RWPE2 (cell line): ENCODE measurements at regions not wholly inside any gene's neighbourhood (a gene's known extent, or its start where the extent isn't known, plus 50 kb on each side); places are given as distances from the start of the nearest gene placed in this dataset.

ENCODE experiments used
- ATAC-seq: fragments of 200-7000 bp; cut with Tn5 transposase; 3 replicates; pipeline ENCODE4 v1.9.1; 2021; ENCODE audit warnings: low read depth
- DNase-seq: peaks from one replicate; pipeline ENCODE4 v3.0.0-alpha.2; 2020; ENCODE audit warnings: low spot score
- H3K27ac ChIP-seq: fragments of 450-650 bp; 2 replicates; pipeline ENCODE4 v1.5.1; 2017; ENCODE audit warnings: mild to moderate bottlenecking; ENCODE audit not compliant: poor library complexity, severe bottlenecking
- H3K27me3 ChIP-seq: fragments of 250-450 bp; sonication (Bioruptor Pico); 2 replicates; pipeline ENCODE4 v1.5.1; 2021; ENCODE audit warnings: mild to moderate bottlenecking, moderate library complexity; ENCODE audit not compliant: insufficient read depth, poor library complexity, severe bottlenecking
- H3K36me3 ChIP-seq: fragments of 250-450 bp; sonication (Bioruptor Pico); 2 replicates; pipeline ENCODE4 v1.5.1; 2020; ENCODE audit warnings: low read depth, mild to moderate bottlenecking, moderate library complexity
- H3K4me1 ChIP-seq: fragments of 250-450 bp; sonication (Bioruptor Pico); 2 replicates; pipeline ENCODE4 v1.5.1; 2021; ENCODE audit warnings: mild to moderate bottlenecking, moderate library complexity; ENCODE audit not compliant: insufficient read depth, poor library complexity, severe bottlenecking
- H3K4me3 ChIP-seq: fragments of 250-450 bp; sonication (Bioruptor Pico); 2 replicates; pipeline ENCODE4 v1.5.1; 2021; ENCODE audit warnings: mild to moderate bottlenecking, moderate library complexity; ENCODE audit not compliant: severe bottlenecking
- H3K9me3 ChIP-seq: fragments of 250-450 bp; sonication (Bioruptor Pico); 2 replicates; pipeline ENCODE4 v1.5.1; 2021; ENCODE audit warnings: mild to moderate bottlenecking, moderate library complexity; ENCODE audit not compliant: severe bottlenecking
- TF ChIP-seq, protein P1 (sequence below): fragments of 450-650 bp; IDR thresholded peaks from one replicate; pipeline ENCODE4 v1.5.1; 2017; ENCODE audit warnings: mild to moderate bottlenecking, moderate library complexity; ENCODE audit not compliant: poor library complexity, severe bottlenecking

DNA sequence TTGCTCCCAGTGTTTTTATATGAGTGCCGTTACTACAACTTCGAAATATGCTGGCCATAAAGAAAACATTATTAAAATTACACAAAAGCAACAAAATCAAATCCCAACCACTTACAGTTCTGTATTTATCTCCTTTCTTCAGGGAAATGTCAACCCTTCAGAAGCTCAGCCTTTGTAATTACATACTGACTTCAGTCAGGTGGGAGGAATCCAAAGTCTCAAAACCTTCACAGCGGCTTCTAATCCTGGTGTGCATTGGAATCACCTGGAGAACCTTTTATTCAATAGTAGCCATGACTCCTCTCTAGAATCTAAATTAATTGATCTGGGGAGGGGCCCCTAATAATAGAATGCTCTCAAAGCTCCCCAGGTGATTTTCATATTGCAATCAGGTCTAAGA is 463.7 kb upstream of the ARHGEF26 start:
- Histone ChIP-seq H3K9me3 (no peaks in the 10 kb centered on the region), H3K4me3 (no peak overlapping the region), H3K27me3 (no peaks in the 10 kb centered on the region), H3K27ac (no peak overlapping the region), H3K4me1 (no peaks in the 10 kb centered on the region), H3K36me3 (no peaks in the 10 kb centered on the region)
- DNase-seq (no peak), ATAC-seq (no peak)
- TF ChIP-seq, protein P1, sequence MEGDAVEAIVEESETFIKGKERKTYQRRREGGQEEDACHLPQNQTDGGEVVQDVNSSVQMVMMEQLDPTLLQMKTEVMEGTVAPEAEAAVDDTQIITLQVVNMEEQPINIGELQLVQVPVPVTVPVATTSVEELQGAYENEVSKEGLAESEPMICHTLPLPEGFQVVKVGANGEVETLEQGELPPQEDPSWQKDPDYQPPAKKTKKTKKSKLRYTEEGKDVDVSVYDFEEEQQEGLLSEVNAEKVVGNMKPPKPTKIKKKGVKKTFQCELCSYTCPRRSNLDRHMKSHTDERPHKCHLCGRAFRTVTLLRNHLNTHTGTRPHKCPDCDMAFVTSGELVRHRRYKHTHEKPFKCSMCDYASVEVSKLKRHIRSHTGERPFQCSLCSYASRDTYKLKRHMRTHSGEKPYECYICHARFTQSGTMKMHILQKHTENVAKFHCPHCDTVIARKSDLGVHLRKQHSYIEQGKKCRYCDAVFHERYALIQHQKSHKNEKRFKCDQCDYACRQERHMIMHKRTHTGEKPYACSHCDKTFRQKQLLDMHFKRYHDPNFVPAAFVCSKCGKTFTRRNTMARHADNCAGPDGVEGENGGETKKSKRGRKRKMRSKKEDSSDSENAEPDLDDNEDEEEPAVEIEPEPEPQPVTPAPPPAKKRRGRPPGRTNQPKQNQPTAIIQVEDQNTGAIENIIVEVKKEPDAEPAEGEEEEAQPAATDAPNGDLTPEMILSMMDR, result no peak

DNA sequence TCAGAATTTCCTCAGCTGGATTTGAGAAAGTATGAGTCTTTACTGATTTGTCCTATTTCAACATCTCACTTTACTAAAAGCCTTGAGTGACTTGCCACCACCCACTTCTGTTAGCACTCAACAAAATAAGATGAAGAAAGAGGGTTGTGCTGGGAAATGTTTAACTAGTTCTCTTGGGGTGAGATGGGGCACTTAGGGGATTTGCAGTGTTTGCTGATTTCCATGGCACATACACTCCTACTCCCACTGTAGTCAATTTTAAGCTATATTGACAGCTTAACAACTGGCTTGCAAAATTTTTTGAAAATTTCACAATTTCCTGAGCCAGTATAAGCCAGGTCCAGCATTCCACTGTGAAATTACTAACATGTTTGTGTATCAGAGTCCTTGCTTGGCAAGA is 463.1 kb upstream of the ARHGEF26 start:
- no peak for ATAC-seq
- TF ChIP-seq, protein P1, result no peak
- Histone ChIP-seq H3K4me3 (no peak overlapping the region), H3K4me1 (no peaks in the 10 kb centered on the region), H3K36me3 (no peaks in the 10 kb centered on the region), H3K27me3 (no peaks in the 10 kb centered on the region), H3K9me3 (no peaks in the 10 kb centered on the region), H3K27ac (no peak overlapping the region)
- DNase-seq, result no peak

DNA sequence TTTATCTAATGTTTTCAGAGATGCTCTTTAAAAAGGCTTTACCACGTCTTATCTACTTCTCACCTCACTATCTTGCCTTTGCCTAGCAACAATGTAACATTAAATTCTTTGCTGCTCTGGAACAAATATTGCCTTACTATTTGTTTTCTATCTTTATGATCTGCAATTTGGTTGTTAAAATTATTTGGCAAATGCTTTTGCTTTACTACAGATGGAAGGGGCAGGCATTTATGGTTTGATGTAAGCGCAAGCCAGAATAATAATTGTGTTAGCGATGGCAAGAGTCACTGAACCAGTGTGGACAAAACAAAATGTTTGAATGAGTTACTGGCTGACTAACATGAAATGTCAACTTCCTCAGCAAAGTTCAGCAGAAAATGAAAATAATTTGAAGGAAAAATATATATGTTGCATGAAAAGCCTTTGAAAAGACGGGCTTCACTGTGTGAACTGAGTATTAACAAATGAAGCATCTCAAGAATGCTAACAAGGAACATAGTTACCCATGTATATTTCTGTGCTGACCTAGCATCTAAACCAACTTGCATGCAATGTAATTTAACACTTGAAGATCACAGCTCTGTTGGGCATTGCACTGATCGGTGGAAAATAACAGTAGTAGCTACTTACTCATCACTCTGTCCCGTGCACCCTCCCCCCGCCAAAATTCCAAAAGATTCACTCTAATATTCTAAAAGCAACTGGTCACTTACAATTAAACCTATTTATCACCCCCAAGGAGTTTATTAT is 454.0 kb upstream of the ARHGEF26 start:
- H3K27me3 ChIP-seq, result no peaks in the 10 kb centered on the region
- TF ChIP-seq, protein P1, result no peak
- no peak overlapping the region for H3K27ac ChIP-seq
- no peaks in the 10 kb centered on the region for H3K4me1 ChIP-seq
- no peak overlapping the region for H3K4me3 ChIP-seq
- no peaks in the 10 kb centered on the region for H3K36me3 ChIP-seq
- no peak for DNase-seq
- no peaks in the 10 kb centered on the region for H3K9me3 ChIP-seq
- no peak for ATAC-seq

DNA sequence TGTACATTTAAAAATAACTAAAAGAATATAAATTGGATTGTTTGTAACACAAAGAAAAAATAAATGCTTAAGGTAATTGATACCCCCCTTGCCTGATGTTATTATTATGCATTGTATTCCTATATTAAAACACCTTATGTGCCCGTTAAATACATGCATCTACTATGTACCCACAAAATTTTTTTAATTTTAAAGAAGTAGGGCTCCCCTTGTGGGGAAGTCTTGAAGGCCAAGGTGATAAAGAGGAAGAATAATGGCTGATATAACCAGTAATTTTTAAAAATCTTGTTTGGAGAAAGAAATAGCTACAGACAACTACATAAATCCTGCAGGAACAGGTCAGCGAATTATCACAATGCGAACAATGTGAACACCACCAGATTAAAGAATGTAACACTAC is 451.7 kb upstream of the ARHGEF26 start:
- H3K36me3 ChIP-seq, result no peaks in the 10 kb centered on the region
- no peaks in the 10 kb centered on the region for H3K4me1 ChIP-seq
- no peak overlapping the region for H3K27ac ChIP-seq
- H3K9me3 ChIP-seq, result no peaks in the 10 kb centered on the region
- TF ChIP-seq, protein P1, result peak; percentile 21
- H3K4me3 ChIP-seq, result no peak overlapping the region
- H3K27me3 ChIP-seq, result no peaks in the 10 kb centered on the region
- ATAC-seq (no peak), DNase-seq (no peak)

DNA sequence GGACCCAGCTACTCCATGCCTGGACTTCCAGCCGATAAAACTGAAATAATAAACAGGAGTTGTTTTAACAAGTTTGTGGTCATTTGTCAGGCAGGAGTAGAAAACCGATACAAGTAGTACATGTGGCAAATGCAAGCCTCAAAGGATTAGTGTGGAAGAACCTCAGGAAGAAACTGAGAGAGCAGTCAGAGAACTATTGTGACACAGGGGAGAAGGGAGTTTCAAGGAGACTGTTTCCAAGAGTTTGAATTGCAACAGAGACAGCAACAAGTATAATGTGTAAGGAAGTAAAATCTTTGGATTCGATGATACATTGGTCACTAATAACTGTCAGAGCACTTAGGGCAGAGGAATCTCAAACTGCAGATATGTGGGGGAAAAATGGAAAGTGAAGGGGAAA is 450.6 kb upstream of the ARHGEF26 start:
- Histone ChIP-seq H3K27me3 (no peaks in the 10 kb centered on the region), H3K4me1 (no peaks in the 10 kb centered on the region), H3K27ac (no peak overlapping the region), H3K4me3 (no peak overlapping the region), H3K9me3 (no peaks in the 10 kb centered on the region), H3K36me3 (no peaks in the 10 kb centered on the region)
- TF ChIP-seq, protein P1, result no peak
- DNase-seq (no peak), ATAC-seq (no peak)
